Kidney (tissue), 13 donors: ENCODE measurements at regions not wholly inside any gene's neighbourhood (a gene's known extent, or its start where the extent isn't known, plus 50 kb on each side); places are given as distances from the start of the nearest gene placed in this dataset.

ENCODE experiments used
- DNase-seq, 5 donors: peaks; one replicate each; pipeline ENCODE4 v3.0.0-alpha.2; 2013 to 2020
- FAIRE-seq: peaks from 2 replicates; lab custom pipeline; 2012; peaks lifted over from hg19 to GRCh38; lab: Jason Lieb, UNC
- H3K27ac ChIP-seq, 2 donors: one replicate each; pipeline ENCODE4 v1.7.0; 2013; ENCODE audit warnings: low read depth in 2 of 2, low read length in 2 of 2, inconsistent platforms in 1 of 2
- H3K27me3 ChIP-seq: one replicate; pipeline ENCODE4 v1.7.1; 2013; ENCODE audit warnings: low read length, inconsistent platforms; ENCODE audit not compliant: control insufficient read depth, insufficient read depth
- H3K36me3 ChIP-seq, 3 donors: one replicate each; pipeline versions ENCODE4 v1.7.0 to v1.7.1; 2013; ENCODE audit warnings: low read length in 3 of 3, control low read depth in 1 of 3, inconsistent platforms in 1 of 3; ENCODE audit not compliant: insufficient read depth in 3 of 3, control insufficient read depth in 2 of 3
- H3K4me1 ChIP-seq, 3 donors: one replicate each; pipeline versions ENCODE4 v1.7.0 to v1.7.1; 2013; ENCODE audit warnings: low read length in 3 of 3, inconsistent platforms in 1 of 3, low read depth in 1 of 3; ENCODE audit not compliant: control insufficient read depth in 2 of 3, insufficient read depth in 2 of 3
- H3K4me3 ChIP-seq, 3 donors: one replicate each; pipeline versions ENCODE4 v1.7.0 to v1.8.1; 2013; ENCODE audit warnings: low read length in 3 of 3, control low read depth in 1 of 3, inconsistent platforms in 1 of 3
- H3K9ac ChIP-seq, 3 donors: one replicate each; pipeline versions ENCODE4 v1.7.0 to v1.7.1; 2013; ENCODE audit warnings: low read length in 3 of 3, control low read depth in 1 of 3, inconsistent platforms in 1 of 3
- H3K9me3 ChIP-seq, 3 donors: one replicate each; pipeline versions ENCODE4 v1.7.0 to v1.7.1; 2013; ENCODE audit warnings: low read length in 3 of 3, control low read depth in 1 of 3, inconsistent platforms in 1 of 3; ENCODE audit not compliant: control insufficient read depth in 2 of 3, insufficient read depth in 1 of 3
- CTCF ChIP-seq: IDR thresholded peaks from 3 replicates; pipeline ENCODE4 v1.5.1; 2012; ENCODE audit warnings: mild to moderate bottlenecking, moderate library complexity, borderline replicate concordance; ENCODE audit not compliant: insufficient read depth; ENCODE audit errors: extremely low read depth
- intact Hi-C: fragments of 100-400 bp; cut with DNase I; formaldehyde crosslinking; loops from one replicate; pipeline ENCODE4 v1.11.1; 2022
- donor health status: control.
- donor health status: control.
- donor health status: control.
- donor health status: control.
- donor health status: control.
- donor health status: DM: yes; HTN: yes; CAD: no.
- donor health status: Normal renal cell carcinoma (clear cell type).

- peak in 1 of 5 donors; percentile 48 for DNase-seq
- TF ChIP-seq CTCF = no peak
- no peaks in the 10 kb centered on the region for H3K36me3 ChIP-seq
Measured at GRCh38 chr20:63119121-63119962, 96.6 kb downstream of the YTHDF1 start.

GRCh38 chr20:63118303-63119120 lies 97.4 kb downstream of the YTHDF1 start:
- DNase-seq = peak in 1 of 5 donors; percentile 12
- H3K9me3 ChIP-seq = peaks cover 0 to 5% (median 0%) of the 10 kb centered on the region in 3 donors
- H3K27me3 ChIP-seq = no peaks in the 10 kb centered on the region
- intact Hi-C loops = no loop called here
- H3K4me3 ChIP-seq = no peak overlapping the region
- TF ChIP-seq CTCF = no peak
- no peak overlapping the region for H3K27ac ChIP-seq
- no peak overlapping the region for H3K9ac ChIP-seq
- no peaks in the 10 kb centered on the region for H3K36me3 ChIP-seq
- no peaks in the 10 kb centered on the region for H3K4me1 ChIP-seq
- FAIRE-seq = no peak

More at GRCh38 chr20:63119121-63119962, 96.6 kb downstream of the YTHDF1 start:
- intact Hi-C loops = no loop called here
- H3K4me3 ChIP-seq = no peak overlapping the region
- FAIRE-seq = no peak
- no peaks in the 10 kb centered on the region for H3K27me3 ChIP-seq
- H3K27ac ChIP-seq = no peak overlapping the region
- peaks cover 0 to 5% (median 0%) of the 10 kb centered on the region in 3 donors for H3K9me3 ChIP-seq
- no peak overlapping the region for H3K9ac ChIP-seq
- no peaks in the 10 kb centered on the region for H3K4me1 ChIP-seq

- H3K4me1 ChIP-seq = no peaks in the 10 kb centered on the region
- FAIRE-seq (no peak), DNase-seq (peak in 1 of 5 donors; percentile 46)
- H3K36me3 ChIP-seq = no peaks in the 10 kb centered on the region
- intact Hi-C loops = no loop called here
- H3K9me3 ChIP-seq = peaks cover 0 to 5% (median 0%) of the 10 kb centered on the region in 3 donors
- TF ChIP-seq CTCF = no peak
- no peaks in the 10 kb centered on the region for H3K27me3 ChIP-seq
- no peak overlapping the region for H3K4me3 ChIP-seq
- no peak overlapping the region for H3K9ac ChIP-seq
- H3K27ac ChIP-seq = no peak overlapping the region
Measured at GRCh38 chr20:63117661-63118302, 98.1 kb downstream of the YTHDF1 start.
